H1 (cell line): ENCODE measurements at regions not wholly inside any gene's neighbourhood (a gene's known extent, or its start where the extent isn't known, plus 50 kb on each side); places are given as distances from the start of the nearest gene placed in this dataset.

Experiments used
- CTCF ChIA-PET: fragments of 300-600 bp; sonication (Branson Sonifier 250); formaldehyde crosslinking; loops from one replicate; lab custom pipeline; 2021; ENCODE audit not compliant: partially characterized antibody; lab: Charles Lee
- POLR2A ChIA-PET: fragments of 300-600 bp; sonication (Branson Sonifier 250); formaldehyde crosslinking; loops from one replicate; lab custom pipeline; 2021; ENCODE audit warnings: inconsistent platforms; ENCODE audit not compliant: partially characterized antibody; lab: Charles Lee
- DNase-seq, 2 experiments: peaks; one replicate each; pipeline versions ENCODE4 v3.0.0 to v3.0.0-alpha.2; 2010 to 2022; ENCODE audit warnings: low spot score in 2 of 2, low read depth in 1 of 2, mixed read lengths in 1 of 2
- FAIRE-seq: peaks from 2 replicates; lab custom pipeline; 2011; peaks lifted over from hg19 to GRCh38; lab: Jason Lieb, UNC
- H2AFZ ChIP-seq: 2 replicates; pipeline ENCODE4 v1.8.1; 2012; ENCODE audit warnings: low read length, inconsistent platforms
- H2AK5ac ChIP-seq: 2 replicates; pipeline ENCODE4 v1.6.1; 2013; ENCODE audit warnings: low read depth, low read length
- H2BK120ac ChIP-seq: replicated peaks from 2 replicates; pipeline ENCODE3; 2013; ENCODE audit warnings: low read depth, low read length, inconsistent platforms
- H2BK12ac ChIP-seq: 2 replicates; pipeline ENCODE4 v1.6.1; 2013; ENCODE audit warnings: low read depth, low read length
- H2BK15ac ChIP-seq: 2 replicates; pipeline ENCODE4 v1.6.1; 2013; ENCODE audit warnings: low read length
- H2BK20ac ChIP-seq: 2 replicates; pipeline ENCODE4 v1.6.1; 2013; ENCODE audit warnings: low read length
- H2BK5ac ChIP-seq: 2 replicates; pipeline ENCODE4 v1.6.1; 2013; ENCODE audit warnings: low read depth, low read length
- H3K14ac ChIP-seq: 2 replicates; pipeline ENCODE4 v1.6.1; 2013; ENCODE audit warnings: inconsistent platforms; ENCODE audit not compliant: insufficient read length
- H3K18ac ChIP-seq: 2 replicates; pipeline ENCODE4 v1.6.1; 2013; ENCODE audit warnings: low read length; ENCODE audit errors: extremely low read depth
- H3K23ac ChIP-seq: 2 replicates; pipeline ENCODE4 v1.6.1; 2013; ENCODE audit warnings: inconsistent platforms; ENCODE audit not compliant: insufficient read length
- H3K23me2 ChIP-seq: 2 replicates; pipeline ENCODE4 v1.6.1; 2013; ENCODE audit warnings: low read depth, low read length
- H3K27ac ChIP-seq: 2 replicates; pipeline ENCODE4 v1.6.1; 2011; ENCODE audit warnings: low read depth, low read length, inconsistent platforms
- H3K27me3 ChIP-seq, 4 experiments: replicated peaks in 1 of 4; 1 replicate in 1 of 4; 2 replicates in 3 of 4; pipeline versions ENCODE4 v1.6.1 to v1.8.1; 2011 to 2013; ENCODE audit warnings: low read length in 3 of 4, mild to moderate bottlenecking in 3 of 4, inconsistent platforms in 2 of 4, mixed read lengths in 2 of 4, moderate library complexity in 1 of 4; ENCODE audit not compliant: control insufficient read depth in 3 of 4, insufficient read depth in 3 of 4; ENCODE audit errors: extremely low read depth in 1 of 4
- H3K36me3 ChIP-seq, 4 experiments: 2 replicates each; pipeline versions ENCODE4 v1.6.1 to v1.8.1; 2011 to 2013; ENCODE audit warnings: mild to moderate bottlenecking in 4 of 4, low read length in 3 of 4, moderate library complexity in 2 of 4, control low read depth in 1 of 4, inconsistent platforms in 1 of 4; ENCODE audit not compliant: insufficient read depth in 4 of 4, control insufficient read depth in 2 of 4
- H3K4ac ChIP-seq: replicated peaks from 2 replicates; pipeline ENCODE3; 2013; ENCODE audit warnings: low read length, low read depth, mixed read lengths, inconsistent platforms; ENCODE audit not compliant: insufficient read length
- H3K4me1 ChIP-seq, 4 experiments: replicated peaks in 1 of 4; 1 replicate in 1 of 4; 2 replicates in 3 of 4; pipeline versions ENCODE4 v1.6.1 to v1.8.1; 2011 to 2013; ENCODE audit warnings: low read length in 3 of 4, inconsistent platforms in 2 of 4, mixed read lengths in 1 of 4; ENCODE audit not compliant: insufficient read depth in 4 of 4, control insufficient read depth in 3 of 4
- H3K4me2 ChIP-seq, 2 experiments: 2 replicates each; pipeline versions ENCODE4 v1.6.1 to v1.8.1; 2011 to 2013; ENCODE audit warnings: low read depth in 2 of 2, low read length in 2 of 2, control low read depth in 1 of 2, inconsistent platforms in 1 of 2, mild to moderate bottlenecking in 1 of 2; ENCODE audit not compliant: insufficient read depth in 1 of 2
- H3K4me3 ChIP-seq, 4 experiments: fragments of 200-600, 300-600 bp in 1 of 4; sonication (generic), shearing (Covaris generic), sonication (Bioruptor Twin) in 1 of 4; 2 replicates each; pipeline versions ENCODE4 v1.5.1 to v1.8.1; 2011 to 2016; ENCODE audit warnings: low read length in 4 of 4, low read depth in 3 of 4, control low read depth in 2 of 4, inconsistent platforms in 2 of 4, mild to moderate bottlenecking in 2 of 4, mixed read lengths in 1 of 4, moderate library complexity in 1 of 4; ENCODE audit not compliant: insufficient read depth in 2 of 4; ENCODE audit errors: extremely low read depth in 1 of 4
- H3K56ac ChIP-seq: replicated peaks from 2 replicates; pipeline ENCODE3; 2013; ENCODE audit warnings: low read depth, mild to moderate bottlenecking, mixed read lengths, low read length, inconsistent platforms; ENCODE audit not compliant: insufficient read length
- H3K79me1 ChIP-seq: 2 replicates; pipeline ENCODE4 v1.6.1; 2013; ENCODE audit warnings: low read depth, low read length, control low read depth
- H3K79me2 ChIP-seq, 2 experiments: 2 replicates each; pipeline versions ENCODE4 v1.6.1 to v1.8.1; 2012 to 2013; ENCODE audit warnings: low read length in 2 of 2, mild to moderate bottlenecking in 2 of 2, inconsistent platforms in 1 of 2; ENCODE audit not compliant: insufficient read depth in 2 of 2, control insufficient read depth in 1 of 2
- H3K9ac ChIP-seq, 4 experiments: replicated peaks in 1 of 4; 1 replicate in 1 of 4; 2 replicates in 3 of 4; pipeline versions ENCODE4 v1.6.1 to v1.8.1; 2011 to 2013; ENCODE audit warnings: low read depth in 3 of 4, low read length in 3 of 4, control low read depth in 2 of 4, mild to moderate bottlenecking in 2 of 4, moderate library complexity in 2 of 4, inconsistent platforms in 1 of 4; ENCODE audit errors: extremely low read depth in 1 of 4
- H3K9me3 ChIP-seq, 2 experiments: 2 replicates each; pipeline versions ENCODE4 v1.6.1 to v1.8.1; 2012 to 2013; ENCODE audit warnings: mild to moderate bottlenecking in 2 of 2, moderate library complexity in 2 of 2, control low read depth in 1 of 2, inconsistent platforms in 1 of 2, low read depth in 1 of 2, low read length in 1 of 2, mixed read lengths in 1 of 2; ENCODE audit not compliant: insufficient read depth in 2 of 2
- H4K20me1 ChIP-seq, 2 experiments: replicated peaks in 1 of 2; 2 replicates each; pipeline versions ENCODE3 to v1.8.1; 2011 to 2013; ENCODE audit warnings: inconsistent platforms in 2 of 2, low read length in 2 of 2, mild to moderate bottlenecking in 1 of 2; ENCODE audit not compliant: insufficient read depth in 2 of 2, control insufficient read depth in 1 of 2
- H4K5ac ChIP-seq: 2 replicates; pipeline ENCODE4 v1.6.1; 2013; ENCODE audit warnings: low read length, low read depth, mixed read lengths, inconsistent platforms; ENCODE audit not compliant: insufficient read length
- H4K8ac ChIP-seq: 2 replicates; pipeline ENCODE4 v1.8.0; 2013; ENCODE audit warnings: mild to moderate bottlenecking, moderate library complexity, low read length, inconsistent platforms; ENCODE audit not compliant: insufficient read depth; ENCODE audit errors: extremely low read depth
- H4K91ac ChIP-seq: replicated peaks from 2 replicates; pipeline ENCODE3; 2013; ENCODE audit warnings: low read length, mixed read lengths, inconsistent platforms; ENCODE audit not compliant: insufficient read length
- TAF7 ChIP-seq: optimal IDR thresholded peaks from 2 replicates; pipeline ENCODE3; 2011; ENCODE audit warnings: low read depth, mild to moderate bottlenecking, inconsistent platforms, low read length, moderate library complexity, borderline replicate concordance
- WGBS, 2 experiments: shearing (Covaris generic) in 1 of 2; methylation state at CpG; one replicate each; pipeline versions ENCODE4 v1.1.6 to v1.1.7; 2013 to 2015; ENCODE audit warnings: low lambda C conversion rate in 2 of 2, mixed read lengths in 2 of 2, inconsistent platforms in 1 of 2, low coverage in 1 of 2, missing lambda C conversion rate in 1 of 2; ENCODE audit not compliant: insufficient replicate concordance in 2 of 2, insufficient coverage in 1 of 2, insufficient read length in 1 of 2; ENCODE audit errors: extremely low coverage in 1 of 2, missing lambda C conversion rate in 1 of 2; 5-methylcytosine and 5-hydroxymethylcytosine counted together

GRCh38 chr12:19946550-19946949, 421.8 kb upstream of the PDE3A start:
- no peaks in the 10 kb centered on the region; a peak in 1 of 4 replicates for H3K9me3 ChIP-seq
- H3K27me3 ChIP-seq = no peaks in the 10 kb centered on the region
- H2BK15ac ChIP-seq = no peak overlapping the region
- H3K56ac ChIP-seq = no peak overlapping the region
- no peak for TF ChIP-seq TAF7
- 88% methylated on average over 5 of the region's 5 CpGs; no CpG with 5 or more reads in 1 of the 2 experiments for WGBS, 2 experiments
- no peak overlapping the region for H2AFZ ChIP-seq
- no peaks in the 10 kb centered on the region for H3K4me1 ChIP-seq
- H4K91ac ChIP-seq = no peak overlapping the region
- no peak overlapping the region for H3K4me3 ChIP-seq
- H2AK5ac ChIP-seq = no peak overlapping the region
- no peak overlapping the region for H3K14ac ChIP-seq
- no peaks in the 10 kb centered on the region for H3K36me3 ChIP-seq
- no peak overlapping the region for H2BK20ac ChIP-seq
- FAIRE-seq = no peak
- no peak overlapping the region for H3K18ac ChIP-seq
- H2BK5ac ChIP-seq = no peak overlapping the region
- H3K9ac ChIP-seq = no peak overlapping the region
- POLR2A ChIA-PET = no interaction called here
- no peaks in the 10 kb centered on the region for H3K23me2 ChIP-seq
- no peak overlapping the region for H3K23ac ChIP-seq
- no peak overlapping the region for H2BK12ac ChIP-seq
- no peak overlapping the region for H4K8ac ChIP-seq
- H4K20me1 ChIP-seq = no peaks in the 10 kb centered on the region
- no peak overlapping the region for H3K4me2 ChIP-seq
- CTCF ChIA-PET = interaction anchor here (0.8 to 1.0 kb wide), 2 partner anchors 10 to 25 kb away, joined by 3 to 5 read pairs; no protein-coding TSS in a partner anchor
- no peak overlapping the region for H3K27ac ChIP-seq
- no peaks in the 10 kb centered on the region for H3K79me1 ChIP-seq
- DNase-seq = no peak
- no peak overlapping the region for H2BK120ac ChIP-seq
- H4K5ac ChIP-seq = no peak overlapping the region
- H3K4ac ChIP-seq = no peak overlapping the region
- no peaks in the 10 kb centered on the region for H3K79me2 ChIP-seq
